HG03159 (cell line): ENCODE measurements at regions not wholly inside any gene's neighbourhood (a gene's known extent, or its start where the extent isn't known, plus 50 kb on each side); places are given as distances from the start of the nearest gene placed in this dataset.

Experiments
- ATAC-seq: cut with Tn5 transposase; IDR thresholded peaks from one replicate; pipeline ENCODE4 v1.9.1; 2021; ENCODE audit warnings: mild to moderate bottlenecking, moderate library complexity; ENCODE audit not compliant: unreplicated experiment

- no peak for ATAC-seq
Observed at GRCh38 chr12:38983117-38983571, 77.8 kb upstream of the CPNE8 start.

- no peak for ATAC-seq
Observed at GRCh38 chr12:38977132-38977531, 71.7 kb upstream of the CPNE8 start.

DNA sequence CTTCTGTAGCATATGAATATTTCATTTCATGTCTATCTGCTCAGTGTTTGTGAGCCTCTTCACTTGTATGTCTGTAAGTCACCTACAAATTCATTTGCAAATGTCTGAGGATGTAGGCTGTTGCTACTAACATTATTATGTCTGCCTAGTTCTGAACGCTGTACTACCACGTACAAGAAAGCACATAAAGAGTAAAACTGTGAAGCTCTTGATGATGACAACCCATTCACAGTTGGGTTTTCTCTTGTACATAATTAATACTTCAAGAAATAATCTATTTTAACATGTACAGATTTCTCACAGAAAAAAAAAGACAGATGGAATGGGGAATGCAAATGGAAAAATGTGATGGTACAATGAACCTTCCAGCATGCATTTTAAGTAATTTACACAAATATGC is 64.3 kb upstream of the CPNE8 start:
- no peak for ATAC-seq

DNA sequence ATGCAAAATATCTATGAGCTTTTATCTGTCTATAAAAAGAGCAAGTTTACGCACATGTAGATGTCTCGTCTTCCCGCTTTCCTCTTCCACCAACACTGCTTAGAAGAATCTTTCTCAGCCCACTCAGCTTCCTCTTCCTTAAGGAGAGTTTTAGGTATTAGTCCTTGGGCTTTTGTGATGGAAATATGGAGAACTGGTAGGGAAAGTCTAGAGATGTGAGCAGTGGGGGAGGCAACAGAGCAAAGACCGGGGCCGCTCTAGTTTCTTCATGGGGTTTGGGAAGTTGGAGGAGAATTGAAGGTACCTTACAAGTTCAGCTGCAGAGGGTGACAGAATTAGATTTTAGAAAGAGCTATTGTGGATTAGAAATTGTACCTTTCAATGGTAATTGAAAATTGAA is 56.3 kb upstream of the CPNE8 start:
- ATAC-seq: no peak

DNA sequence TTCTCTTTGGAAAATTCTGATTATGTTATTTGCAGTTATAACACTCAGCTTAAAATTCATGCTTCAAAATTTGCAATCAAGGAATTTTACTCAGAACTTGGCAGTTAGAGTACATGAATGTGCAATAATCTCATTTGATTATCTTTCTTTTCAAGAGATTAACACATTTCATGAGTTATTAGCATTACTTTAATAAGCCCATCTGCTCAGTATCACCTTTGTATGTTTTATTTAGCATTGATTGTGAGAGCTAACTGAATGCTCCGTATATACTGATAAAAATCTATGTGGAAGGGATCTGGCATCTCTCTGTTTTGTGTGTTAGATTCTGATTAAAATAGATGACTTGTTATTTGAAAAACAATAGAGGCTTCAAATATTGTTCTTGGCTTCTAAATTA is 55.6 kb upstream of the CPNE8 start:
- no peak for ATAC-seq

GRCh38 chr12:38956337-38956736 is 50.9 kb upstream of the CPNE8 start:
- ATAC-seq: no peak
